ENCODE measurements at regions not wholly inside any gene's neighbourhood (a gene's known extent, or its start where the extent isn't known, plus 50 kb on each side); places are given as distances from the start of the nearest gene placed in this dataset.
A peak's percentile ranks its signal among the peaks of the same experiment; 100 is the strongest.

DNA sequence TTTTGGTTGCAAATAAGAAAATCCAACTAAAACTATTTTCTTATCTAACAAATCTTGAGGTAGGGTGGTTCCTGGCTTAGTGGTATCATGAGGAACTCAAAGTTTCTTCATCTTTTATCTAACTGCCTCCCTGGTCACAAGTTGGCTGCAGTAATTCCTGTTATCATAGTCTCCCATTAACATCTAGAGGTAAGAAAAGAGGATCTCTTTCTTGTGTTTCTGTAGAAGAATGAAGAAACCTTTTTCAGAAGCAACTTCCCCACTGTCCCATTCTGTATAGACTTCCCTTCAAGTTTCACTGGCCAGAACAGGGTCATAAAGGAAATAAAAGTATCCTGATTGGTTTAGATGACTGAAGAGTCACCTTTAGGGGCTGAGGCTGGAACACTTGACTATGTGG lies 81.8 kb upstream of the ELL2 start:
- ChIA-PET CTCF (no interaction called here), POLR2A (no interaction called here)
- BruUV-seq (replicated peaks): no TSS peak
- H3K9me3 Mint-ChIP-seq (ENCODE audit: unreplicated experiment): no peaks in the 10 kb centered on the region
- intact Hi-C loops (cut with micrococcal nuclease): no loop called here
- no peak overlapping the region for H3K27ac Mint-ChIP-seq (ENCODE audit: low read depth, unreplicated experiment)
- no peak for TF ChIP-seq CTCF (IDR thresholded peaks at IDR 0.05; ENCODE audit: unreplicated experiment)
- H3K4me3 Mint-ChIP-seq (ENCODE audit: unreplicated experiment): no peak overlapping the region
- no peaks in the 10 kb centered on the region for H3K36me3 Mint-ChIP-seq (ENCODE audit: insufficient read depth, unreplicated experiment)
- H3K27me3 Mint-ChIP-seq (ENCODE audit: insufficient read depth, unreplicated experiment): no peaks in the 10 kb centered on the region
- H3K4me1 Mint-ChIP-seq (ENCODE audit: insufficient read depth, unreplicated experiment): no peaks in the 10 kb centered on the region
- DNase-seq (ENCODE audit: unreplicated experiment): no peak

- peak; percentile 62 for DNase-seq (ENCODE audit: unreplicated experiment)
- Mint-ChIP-seq H3K27me3 (ENCODE audit: insufficient read depth, unreplicated experiment) (no peaks in the 10 kb centered on the region), H3K27ac (ENCODE audit: low read depth, unreplicated experiment) (peak overlapping the region; percentile 72), H3K4me1 (ENCODE audit: insufficient read depth, unreplicated experiment) (peaks cover 18% of the 10 kb centered on the region), H3K9me3 (ENCODE audit: unreplicated experiment) (no peaks in the 10 kb centered on the region), H3K4me3 (ENCODE audit: unreplicated experiment) (no peak overlapping the region), H3K36me3 (ENCODE audit: insufficient read depth, unreplicated experiment) (no peaks in the 10 kb centered on the region)
- POLR2A ChIA-PET: interaction anchor here (1.1 kb wide), 1 partner anchor 19 kb away, joined by 6 read pairs; no protein-coding TSS in a partner anchor
- CTCF ChIA-PET: interaction anchor here (0.7 kb wide), 1 partner anchor 29 kb away, joined by 3 read pairs; no protein-coding TSS in a partner anchor
- no TSS peak for BruUV-seq (replicated peaks)
- intact Hi-C loops (cut with micrococcal nuclease): no loop called here
- TF ChIP-seq CTCF (IDR thresholded peaks at IDR 0.05; ENCODE audit: unreplicated experiment): no peak
Observed at GRCh38 chr5:96037128-96037527, 75.5 kb upstream of the ELL2 start.

GRCh38 chr5:96036301-96036700 lies 74.7 kb upstream of the ELL2 start:
- peaks cover 26% of the 10 kb centered on the region for H3K4me1 Mint-ChIP-seq (ENCODE audit: insufficient read depth, unreplicated experiment)
- no peaks in the 10 kb centered on the region for H3K9me3 Mint-ChIP-seq (ENCODE audit: unreplicated experiment)
- ChIA-PET POLR2A (interaction anchor here (0.6 to 1.0 kb wide), 3 partner anchors 11 to 79 kb away, joined by 3 to 7 read pairs (median 4); no protein-coding TSS in a partner anchor), CTCF (interaction anchor here (0.7 kb wide), 1 partner anchor 29 kb away, joined by 3 read pairs; no protein-coding TSS in a partner anchor)
- peak overlapping the region; percentile 72 for H3K27ac Mint-ChIP-seq (ENCODE audit: low read depth, unreplicated experiment)
- TF ChIP-seq CTCF (IDR thresholded peaks at IDR 0.05; ENCODE audit: unreplicated experiment): no peak
- no peak for DNase-seq (ENCODE audit: unreplicated experiment)
- no peaks in the 10 kb centered on the region for H3K27me3 Mint-ChIP-seq (ENCODE audit: insufficient read depth, unreplicated experiment)
- no peak overlapping the region for H3K4me3 Mint-ChIP-seq (ENCODE audit: unreplicated experiment)
- no peaks in the 10 kb centered on the region for H3K36me3 Mint-ChIP-seq (ENCODE audit: insufficient read depth, unreplicated experiment)
- intact Hi-C loops (cut with micrococcal nuclease): no loop called here
- BruUV-seq (replicated peaks): no TSS peak

- ChIA-PET POLR2A (interaction anchor here (0.6 to 1.0 kb wide), 5 partner anchors 10 to 119 kb away, joined by 3 to 7 read pairs (median 4); no protein-coding TSS in a partner anchor), CTCF (no interaction called here)
- Mint-ChIP-seq H3K9me3 (ENCODE audit: unreplicated experiment) (no peaks in the 10 kb centered on the region), H3K4me1 (ENCODE audit: insufficient read depth, unreplicated experiment) (peaks cover 26% of the 10 kb centered on the region), H3K27ac (ENCODE audit: low read depth, unreplicated experiment) (peak overlapping the region; percentile 72), H3K36me3 (ENCODE audit: insufficient read depth, unreplicated experiment) (no peaks in the 10 kb centered on the region), H3K27me3 (ENCODE audit: insufficient read depth, unreplicated experiment) (no peaks in the 10 kb centered on the region), H3K4me3 (ENCODE audit: unreplicated experiment) (no peak overlapping the region)
- no peak for DNase-seq (ENCODE audit: unreplicated experiment)
- no peak for TF ChIP-seq CTCF (IDR thresholded peaks at IDR 0.05; ENCODE audit: unreplicated experiment)
- intact Hi-C loops (cut with micrococcal nuclease): no loop called here
- BruUV-seq (replicated peaks): no TSS peak
Observed at GRCh38 chr5:96035796-96036195, 74.1 kb upstream of the ELL2 start.

All from MCF 10A (cell line).